PC-3 (cell line): ENCODE measurements at regions not wholly inside any gene's neighbourhood (a gene's known extent, or its start where the extent isn't known, plus 50 kb on each side); places are given as distances from the start of the nearest gene placed in this dataset.

ENCODE experiments used
- EZH2phosphoT487 ChIP-seq: fragments of 300-600 bp; sonication (generic); IDR thresholded peaks from 2 replicates; pipeline ENCODE4 v1.6.1; 2018; ENCODE audit warnings: mild to moderate bottlenecking, antibody characterized with exemption, low read length, borderline replicate concordance
- TF ChIP-seq, protein P1 (sequence below): fragments of 300-600 bp; sonication (generic); conservative IDR thresholded peaks from 2 replicates; pipeline ENCODE4 v1.5.1; 2017; ENCODE audit warnings: antibody characterized with exemption, low read depth, mild to moderate bottlenecking, low read length

DNA sequence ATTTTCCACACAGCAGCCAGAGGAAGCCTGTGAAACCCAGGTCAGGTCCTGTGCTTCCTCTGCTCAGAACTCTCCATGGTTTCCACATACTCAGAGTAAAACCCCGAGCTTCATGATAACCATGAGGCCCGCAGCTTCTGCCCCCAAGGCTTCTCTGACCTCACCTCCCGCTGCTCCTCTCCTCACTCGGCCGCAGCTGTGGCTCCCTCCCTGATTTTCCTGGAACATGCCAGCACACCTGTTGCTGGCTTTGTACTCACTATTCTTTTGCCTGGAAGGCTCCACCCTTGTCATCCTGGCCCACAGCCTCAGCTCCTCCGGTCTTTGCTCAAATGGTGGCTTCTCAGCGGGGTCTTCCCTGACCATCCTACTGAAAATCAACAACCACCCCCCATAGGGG is 341.7 kb downstream of the PREX1 start:
- TF ChIP-seq, protein P1, sequence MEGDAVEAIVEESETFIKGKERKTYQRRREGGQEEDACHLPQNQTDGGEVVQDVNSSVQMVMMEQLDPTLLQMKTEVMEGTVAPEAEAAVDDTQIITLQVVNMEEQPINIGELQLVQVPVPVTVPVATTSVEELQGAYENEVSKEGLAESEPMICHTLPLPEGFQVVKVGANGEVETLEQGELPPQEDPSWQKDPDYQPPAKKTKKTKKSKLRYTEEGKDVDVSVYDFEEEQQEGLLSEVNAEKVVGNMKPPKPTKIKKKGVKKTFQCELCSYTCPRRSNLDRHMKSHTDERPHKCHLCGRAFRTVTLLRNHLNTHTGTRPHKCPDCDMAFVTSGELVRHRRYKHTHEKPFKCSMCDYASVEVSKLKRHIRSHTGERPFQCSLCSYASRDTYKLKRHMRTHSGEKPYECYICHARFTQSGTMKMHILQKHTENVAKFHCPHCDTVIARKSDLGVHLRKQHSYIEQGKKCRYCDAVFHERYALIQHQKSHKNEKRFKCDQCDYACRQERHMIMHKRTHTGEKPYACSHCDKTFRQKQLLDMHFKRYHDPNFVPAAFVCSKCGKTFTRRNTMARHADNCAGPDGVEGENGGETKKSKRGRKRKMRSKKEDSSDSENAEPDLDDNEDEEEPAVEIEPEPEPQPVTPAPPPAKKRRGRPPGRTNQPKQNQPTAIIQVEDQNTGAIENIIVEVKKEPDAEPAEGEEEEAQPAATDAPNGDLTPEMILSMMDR = no peak
- no peak for TF ChIP-seq EZH2phosphoT487
